NCI-H748 treated with DMSO at 0.1 percent for 48 hours (cell line): ENCODE measurements at regions not wholly inside any gene's neighbourhood (a gene's known extent, or its start where the extent isn't known, plus 50 kb on each side); places are given as distances from the start of the nearest gene placed in this dataset.
"Not testable (repeated sequence)": the region's sequence is repeated elsewhere in the genome, so short reads cannot be mapped to it uniquely, and the experiment has no call there.

Source experiments
- DNase-seq: peaks from one replicate; lab custom pipeline; 2025; lab: John Stamatoyannopoulos, UW

GRCh38 chr3:34504366-34504765 lies 705.9 kb downstream of the PDCD6IP start:
- DNase-seq: no peak

GRCh38 chr3:34504775-34505174 lies 706.3 kb downstream of the PDCD6IP start:
- no peak for DNase-seq

DNA sequence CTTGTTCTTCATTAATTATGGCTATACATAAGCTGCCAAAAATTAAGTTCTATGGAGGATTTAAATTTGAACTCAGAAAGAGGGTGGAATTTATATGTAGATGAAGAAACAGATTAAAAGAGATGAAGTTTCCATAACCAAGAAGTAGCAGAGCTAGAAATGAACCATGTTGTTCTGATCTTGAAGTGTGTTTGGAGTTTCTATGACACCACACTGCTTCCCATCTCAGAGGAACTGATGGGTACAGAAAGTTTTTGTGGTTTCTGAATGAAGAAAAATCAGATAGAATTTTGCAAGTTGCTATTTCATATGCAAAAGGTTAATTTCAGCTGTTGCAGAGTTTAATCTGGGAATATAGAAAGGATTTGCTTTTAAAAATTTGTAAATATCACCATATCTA lies 710.3 kb downstream of the PDCD6IP start:
- no peak for DNase-seq

DNA sequence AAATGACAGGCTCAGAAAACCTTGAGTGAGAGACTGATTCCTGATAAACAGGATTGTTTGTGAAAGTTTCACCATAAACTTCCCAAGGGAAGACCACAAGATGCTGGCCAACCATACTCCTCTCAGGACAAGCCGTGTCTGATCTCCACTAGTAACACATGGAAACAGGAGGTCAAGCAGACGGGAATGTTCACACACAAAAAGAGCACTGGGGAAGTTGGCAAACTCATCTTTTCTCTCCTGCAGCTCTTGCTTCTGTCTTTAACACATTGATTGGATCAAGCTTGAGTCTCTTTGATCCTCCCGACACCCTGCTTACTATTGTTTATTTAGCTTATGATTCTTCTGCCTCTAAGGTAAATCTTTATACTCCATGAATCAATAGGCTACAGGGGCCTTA lies 713.5 kb downstream of the PDCD6IP start:
- DNase-seq: no peak

- DNase-seq: not testable (repeated sequence)
These were observed 720.6 kb downstream of the PDCD6IP start for GRCh38 chr3:34519008-34519407.

DNA sequence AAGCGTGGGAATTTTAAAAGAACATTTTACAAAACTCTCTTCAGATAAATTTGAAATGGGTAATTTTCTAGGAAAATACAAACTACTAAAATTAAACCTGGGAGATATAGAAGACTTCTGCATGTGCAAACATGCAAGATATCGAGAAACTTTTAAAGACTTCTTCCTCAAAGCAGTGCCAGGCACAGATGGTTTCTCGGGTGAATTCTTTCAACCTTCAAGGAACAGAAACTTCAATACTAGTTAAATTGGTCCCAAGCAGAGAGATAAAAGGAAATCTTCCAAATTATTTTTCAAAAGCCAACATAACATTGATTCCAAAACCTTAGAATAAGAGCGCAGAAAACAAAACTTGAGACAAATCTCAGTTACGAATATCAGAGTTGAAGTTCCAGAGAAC lies 732.7 kb downstream of the PDCD6IP start:
- no peak for DNase-seq

DNA sequence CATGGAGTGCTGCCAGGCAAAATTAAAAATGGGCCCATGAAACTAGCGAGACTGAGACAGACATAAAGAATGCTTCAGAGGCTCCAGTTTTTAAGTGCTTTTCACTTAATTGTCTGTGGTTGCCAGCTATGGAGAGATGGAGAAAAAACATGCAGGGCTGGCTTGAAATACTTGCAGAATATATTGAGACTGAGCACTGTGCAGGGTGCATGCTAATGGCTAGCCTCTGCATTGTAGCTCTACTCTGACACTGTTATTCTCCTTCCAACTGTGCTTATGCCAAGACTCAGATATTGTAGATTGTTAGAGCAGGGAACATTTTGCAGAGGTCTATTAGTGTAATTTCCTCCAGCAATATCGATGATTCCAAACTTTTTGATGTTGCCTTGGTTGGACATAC lies 735.0 kb downstream of the PDCD6IP start:
- no peak for DNase-seq

GRCh38 chr3:34534013-34534412 lies 735.6 kb downstream of the PDCD6IP start:
- no peak for DNase-seq

DNA sequence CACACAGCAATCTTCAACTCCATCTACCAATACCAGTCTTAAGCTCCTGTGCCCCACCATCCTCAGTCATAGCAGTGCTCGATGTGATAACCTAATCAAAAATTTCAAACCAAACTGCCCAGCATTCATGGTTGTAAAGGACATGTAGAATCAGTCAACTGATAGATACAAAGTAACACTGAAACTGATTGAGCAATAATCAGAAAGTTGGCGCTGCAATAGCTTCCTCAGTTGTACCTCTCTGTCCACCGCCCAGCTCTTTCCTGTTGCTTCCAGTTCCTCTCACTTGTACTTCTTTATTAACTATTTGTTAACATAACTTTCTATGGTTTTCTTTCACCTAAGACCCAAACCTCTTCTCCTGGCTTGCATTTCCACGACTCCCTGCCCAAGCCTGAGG lies 745.7 kb downstream of the PDCD6IP start:
- DNase-seq: no peak

- no peak for DNase-seq
These were observed 749.0 kb downstream of the PDCD6IP start for GRCh38 chr3:34547297-34547920.

GRCh38 chr3:34567266-34567665 lies 768.8 kb downstream of the PDCD6IP start:
- DNase-seq: no peak

DNA sequence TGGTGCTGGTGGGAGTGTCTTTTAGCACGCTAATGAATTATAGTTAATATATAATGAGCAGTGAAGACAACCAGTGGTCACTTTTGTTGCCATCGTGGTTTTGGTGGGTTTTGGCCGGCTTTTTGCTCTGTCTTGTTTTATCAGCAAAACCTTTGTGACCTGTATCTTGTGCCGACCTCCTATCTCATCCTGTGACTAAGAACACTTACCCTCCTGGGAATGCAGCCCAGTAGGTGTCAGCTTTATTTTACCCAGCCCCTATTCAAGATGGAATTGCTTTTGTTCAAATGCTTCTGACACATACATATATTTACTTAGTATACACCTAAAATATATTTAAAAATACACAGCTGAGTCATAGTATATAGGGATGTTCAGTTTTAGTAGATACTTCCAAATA lies 770.3 kb downstream of the PDCD6IP start:
- no peak for DNase-seq

DNA sequence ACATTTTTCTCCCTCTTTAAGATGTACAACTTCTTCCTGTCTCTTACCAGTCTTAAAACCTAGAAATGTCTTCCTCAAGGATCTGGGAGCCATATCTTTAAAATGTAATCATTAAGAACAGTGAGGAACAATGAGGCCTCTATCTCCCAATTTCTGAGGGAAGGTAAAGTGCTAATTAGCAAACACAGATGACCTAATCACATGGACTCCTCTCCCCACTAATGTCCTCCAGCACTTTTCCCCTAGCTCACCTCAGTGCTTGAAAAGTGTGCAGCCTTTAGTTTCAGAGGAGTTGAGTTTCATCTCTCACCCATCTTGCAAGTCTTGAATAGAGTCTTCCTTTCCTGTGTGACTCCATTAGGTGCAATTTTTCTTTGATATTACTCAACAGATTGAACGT lies 771.0 kb downstream of the PDCD6IP start:
- no peak for DNase-seq

GRCh38 chr3:34570916-34571705 lies 772.7 kb downstream of the PDCD6IP start:
- no peak for DNase-seq

- DNase-seq: no peak
These were observed 773.3 kb downstream of the PDCD6IP start for GRCh38 chr3:34571714-34572113.

DNA sequence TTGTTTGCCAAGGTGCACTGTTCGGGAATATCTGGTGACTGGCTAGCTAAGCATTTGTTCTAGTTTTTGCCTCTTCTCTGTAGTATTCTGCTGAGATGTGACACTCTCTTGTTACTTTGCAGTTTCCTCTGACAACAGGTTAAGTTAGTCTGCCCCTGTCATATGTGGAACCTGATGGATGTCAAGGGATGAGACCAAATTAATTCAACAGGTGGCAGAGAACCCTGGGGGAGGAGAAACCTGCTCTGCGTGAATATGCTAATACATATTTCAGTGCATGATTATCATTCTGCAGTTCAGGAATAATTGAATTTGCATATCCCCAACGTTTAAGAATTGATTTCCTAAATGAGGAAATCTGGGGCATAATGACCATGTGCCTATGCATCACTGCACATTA lies 777.3 kb downstream of the PDCD6IP start:
- DNase-seq: no peak

DNA sequence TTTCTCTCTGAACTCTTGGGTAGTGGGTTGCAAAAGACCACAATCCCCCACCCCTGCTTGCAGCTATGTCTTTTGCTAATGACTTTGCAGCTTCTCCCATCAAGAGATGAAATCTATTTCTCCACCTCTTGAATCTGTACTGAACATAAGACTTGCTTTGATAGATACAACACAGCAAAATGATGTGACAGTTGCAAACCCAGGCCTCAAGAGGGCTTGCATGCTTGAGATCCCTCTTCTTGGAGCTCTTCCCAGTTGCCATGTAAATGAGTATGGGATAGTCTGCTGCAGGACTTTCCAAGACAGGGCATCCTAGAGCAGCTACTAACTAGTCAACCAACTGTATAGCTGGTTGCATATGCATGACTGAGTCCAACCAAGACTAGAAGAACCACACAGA lies 783.6 kb downstream of the PDCD6IP start:
- no peak for DNase-seq

GRCh38 chr3:34583451-34583850 lies 785.0 kb downstream of the PDCD6IP start:
- DNase-seq: no peak

GRCh38 chr3:34584971-34585370 lies 786.5 kb downstream of the PDCD6IP start:
- DNase-seq: no peak

DNA sequence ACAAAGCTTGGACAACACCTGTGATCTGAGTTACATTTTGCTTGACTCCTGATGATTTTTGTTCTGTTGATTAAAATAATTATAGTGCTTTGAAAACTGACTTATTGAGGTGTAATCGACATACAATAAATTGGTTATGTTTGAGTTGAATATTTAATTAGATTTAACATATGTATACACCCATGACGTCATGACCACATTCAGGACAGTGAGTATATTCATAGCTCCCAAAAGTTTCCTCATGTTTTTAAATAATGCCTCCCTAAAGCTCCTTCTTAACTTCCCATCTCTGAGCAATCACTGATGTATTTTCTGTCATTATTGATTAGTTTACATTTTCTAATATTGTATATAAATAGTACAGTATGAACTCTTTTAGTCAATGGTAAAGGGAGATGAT lies 801.2 kb downstream of the PDCD6IP start:
- no peak for DNase-seq

DNA sequence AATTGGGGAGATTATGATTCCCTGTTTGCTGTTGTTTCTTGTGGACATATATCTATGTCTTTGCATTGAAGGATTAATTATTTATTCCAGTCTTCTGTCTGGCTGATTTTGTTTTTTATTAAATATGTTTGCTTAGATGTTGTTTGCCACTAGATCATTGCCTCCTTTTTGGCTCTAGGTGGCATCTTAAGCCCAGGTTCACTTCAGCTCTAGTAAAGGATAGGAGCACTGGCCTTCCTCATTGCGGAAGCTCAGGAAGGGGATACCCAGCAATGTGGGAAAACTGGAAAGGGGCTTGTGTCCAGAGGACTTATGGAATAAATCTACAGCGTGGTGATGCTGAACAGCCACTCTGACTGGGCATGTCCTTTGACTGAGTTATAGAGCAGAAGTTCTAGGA lies 821.6 kb downstream of the PDCD6IP start:
- DNase-seq: no peak

DNA sequence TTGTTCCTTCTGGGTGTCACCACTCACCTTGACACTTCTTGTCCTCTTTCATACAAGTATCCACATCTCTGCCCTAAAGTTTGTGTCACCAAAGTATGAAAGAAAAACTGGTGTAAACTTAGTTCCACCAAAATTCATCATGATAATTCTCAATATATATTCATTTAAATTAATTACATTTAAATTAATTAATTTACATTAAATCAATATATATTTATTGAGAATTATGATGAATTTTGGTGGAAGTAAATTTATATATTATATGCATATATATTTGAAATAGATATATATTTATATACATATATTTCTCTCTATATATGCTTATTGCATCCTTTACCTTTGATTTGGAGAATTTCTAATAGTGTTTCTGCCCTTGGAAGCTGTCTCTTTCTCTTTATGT lies 828.3 kb downstream of the PDCD6IP start:
- no peak for DNase-seq

- no peak for DNase-seq
These were observed 836.5 kb downstream of the PDCD6IP start for GRCh38 chr3:34634939-34635338.

DNA sequence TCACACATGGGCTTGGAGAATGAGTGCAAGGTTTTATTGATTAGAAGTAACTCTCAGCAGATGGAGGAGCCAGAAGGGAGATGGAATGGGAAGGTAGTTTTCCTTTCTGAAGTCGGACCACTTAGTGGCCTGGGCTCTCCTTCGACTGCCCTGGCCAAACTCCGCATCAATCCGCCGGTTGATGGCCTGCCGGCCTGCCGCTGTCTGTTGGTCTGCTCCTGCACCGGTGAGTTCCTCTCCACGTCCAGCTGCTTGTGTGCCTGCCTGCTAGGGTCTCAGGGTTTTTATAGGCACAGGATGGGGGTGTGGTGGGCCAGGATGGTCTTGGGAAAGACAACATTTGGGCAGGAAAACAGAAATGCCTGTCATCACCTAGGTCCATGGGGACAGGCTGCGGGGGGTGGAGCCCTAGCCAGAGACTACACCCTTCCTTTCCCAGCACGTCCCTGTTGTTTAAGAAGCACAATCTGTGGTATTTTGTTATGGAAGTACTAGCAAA lies 837.0 kb downstream of the PDCD6IP start:
- no peak for DNase-seq
